GM21717 (cell line): ENCODE measurements at regions not wholly inside any gene's neighbourhood (a gene's known extent, or its start where the extent isn't known, plus 50 kb on each side); places are given as distances from the start of the nearest gene placed in this dataset.

Experiments
- ATAC-seq: cut with Tn5 transposase; IDR thresholded peaks from one replicate; pipeline ENCODE4 v1.9.1; 2021; ENCODE audit warnings: mild to moderate bottlenecking, moderate library complexity; ENCODE audit not compliant: unreplicated experiment

DNA sequence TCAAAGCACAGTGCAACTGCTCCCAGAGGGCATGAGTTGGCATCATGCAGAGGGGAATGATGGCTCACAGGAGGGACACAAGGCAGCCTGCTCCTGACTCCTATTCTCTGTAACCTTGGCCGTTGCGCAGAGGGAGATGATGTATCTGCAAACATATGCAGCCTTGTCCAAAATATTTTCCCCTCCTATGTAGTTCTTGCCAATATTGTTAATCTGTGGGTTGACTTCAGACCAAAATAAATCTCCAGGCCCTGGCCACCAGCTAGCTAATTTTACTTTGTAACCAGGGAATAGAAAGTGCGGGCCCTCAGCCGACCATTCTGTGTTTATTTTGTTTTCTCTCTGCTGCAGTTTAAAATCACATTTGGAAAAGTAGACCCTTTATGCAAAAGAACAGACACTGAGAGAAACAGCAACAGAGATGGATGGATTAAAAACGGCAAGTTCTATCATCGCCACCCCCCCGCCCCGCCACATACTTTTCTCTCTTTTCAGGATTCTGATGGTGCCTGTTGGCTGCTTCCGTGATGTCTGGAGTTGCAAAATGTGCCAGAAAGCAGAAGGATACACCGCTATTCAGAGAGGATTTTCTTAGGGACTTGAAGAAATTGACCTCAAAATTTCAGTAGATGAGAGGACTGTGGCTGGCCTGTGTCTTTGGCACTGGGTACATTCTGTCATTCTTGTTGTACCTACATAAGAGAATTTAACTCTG is 185.3 kb upstream of the BCOR start:
- ATAC-seq: no peak

DNA sequence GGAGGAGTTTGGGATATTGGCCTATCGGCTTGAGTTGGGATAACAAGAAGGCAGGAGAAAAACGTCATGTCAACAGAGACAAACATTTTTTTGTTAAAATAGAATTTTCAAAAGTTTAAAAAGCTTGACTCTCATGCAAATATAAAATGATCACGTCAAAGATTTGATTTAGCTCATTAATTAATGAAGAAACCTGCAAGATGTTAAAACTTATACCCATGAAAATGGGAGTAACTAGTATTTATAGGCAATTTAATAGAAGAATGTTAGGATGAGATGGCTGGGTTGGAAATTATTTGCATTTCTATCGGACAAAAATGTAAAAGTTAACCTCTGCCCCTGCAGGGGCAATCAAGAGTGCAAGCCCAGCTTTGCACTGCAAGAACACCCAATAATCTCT is 184.6 kb upstream of the BCOR start:
- no peak for ATAC-seq

DNA sequence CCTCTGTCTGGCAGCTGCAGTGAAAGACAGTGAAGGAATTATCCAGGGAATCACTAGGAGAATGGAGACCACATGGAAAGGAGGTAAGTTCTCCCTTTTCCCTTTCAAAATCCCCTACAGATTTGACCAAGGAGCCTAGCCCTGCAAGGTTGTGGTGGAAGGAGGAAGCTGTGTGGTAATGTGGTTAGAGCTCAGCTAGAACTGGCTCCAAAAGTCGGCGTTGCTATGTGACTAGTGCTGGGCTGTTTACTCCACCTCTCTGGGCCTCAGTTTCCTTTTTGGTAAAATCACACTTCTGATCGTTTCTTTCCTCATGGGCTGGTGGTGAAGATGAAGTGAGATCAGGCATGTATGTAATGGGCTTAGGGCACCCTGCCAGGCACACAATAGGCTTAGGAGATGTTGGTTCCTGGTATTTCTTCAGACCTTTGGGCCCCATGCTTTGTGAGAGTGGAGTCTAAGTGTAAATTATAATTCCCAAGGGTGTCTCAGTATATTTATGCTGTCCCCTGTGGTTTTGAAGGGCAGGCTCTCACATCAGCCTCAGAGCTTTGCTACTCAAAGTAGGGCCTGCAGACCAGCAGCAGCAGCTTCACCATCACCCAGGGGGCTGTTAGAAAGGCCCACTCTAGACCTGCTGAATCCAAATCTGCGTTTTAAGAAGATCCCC is 183.7 kb upstream of the BCOR start:
- no peak for ATAC-seq

DNA sequence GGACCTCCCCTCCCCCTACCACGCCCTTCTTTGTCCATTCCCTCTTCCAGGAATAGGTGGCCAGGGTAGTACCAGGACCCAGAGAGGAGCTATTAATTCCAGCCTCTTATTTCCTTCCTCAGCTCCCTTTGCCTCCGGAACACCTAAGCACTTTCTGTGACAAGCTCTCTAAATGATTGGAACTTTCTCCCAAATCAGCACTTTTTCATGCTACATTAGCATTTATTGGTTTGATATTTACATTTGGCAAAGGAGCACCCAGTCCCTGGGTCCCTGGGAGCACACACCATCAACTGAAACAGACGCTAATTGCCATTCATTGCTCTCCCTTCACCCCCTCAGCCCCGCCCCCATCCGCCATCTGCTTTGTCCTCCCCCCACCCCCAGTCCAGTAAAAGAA is 182.0 kb upstream of the BCOR start:
- ATAC-seq: no peak

DNA sequence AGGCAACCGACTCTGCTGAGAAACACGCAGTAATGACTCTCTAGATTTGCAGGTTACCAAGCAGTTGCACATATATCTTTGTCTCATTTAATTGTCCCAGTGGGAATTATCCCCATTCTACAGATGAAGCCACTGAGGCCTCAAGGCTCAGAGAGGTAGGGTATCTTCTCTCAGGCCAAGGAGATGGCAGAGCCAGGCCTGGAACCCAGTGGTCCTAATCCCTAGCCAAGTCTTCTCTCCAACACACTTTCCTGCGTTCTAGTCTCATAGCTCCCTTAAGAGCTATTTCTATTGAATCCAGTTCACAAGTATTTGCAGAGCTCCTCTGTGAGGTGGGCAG is 181.3 kb upstream of the BCOR start:
- ATAC-seq: no peak

DNA sequence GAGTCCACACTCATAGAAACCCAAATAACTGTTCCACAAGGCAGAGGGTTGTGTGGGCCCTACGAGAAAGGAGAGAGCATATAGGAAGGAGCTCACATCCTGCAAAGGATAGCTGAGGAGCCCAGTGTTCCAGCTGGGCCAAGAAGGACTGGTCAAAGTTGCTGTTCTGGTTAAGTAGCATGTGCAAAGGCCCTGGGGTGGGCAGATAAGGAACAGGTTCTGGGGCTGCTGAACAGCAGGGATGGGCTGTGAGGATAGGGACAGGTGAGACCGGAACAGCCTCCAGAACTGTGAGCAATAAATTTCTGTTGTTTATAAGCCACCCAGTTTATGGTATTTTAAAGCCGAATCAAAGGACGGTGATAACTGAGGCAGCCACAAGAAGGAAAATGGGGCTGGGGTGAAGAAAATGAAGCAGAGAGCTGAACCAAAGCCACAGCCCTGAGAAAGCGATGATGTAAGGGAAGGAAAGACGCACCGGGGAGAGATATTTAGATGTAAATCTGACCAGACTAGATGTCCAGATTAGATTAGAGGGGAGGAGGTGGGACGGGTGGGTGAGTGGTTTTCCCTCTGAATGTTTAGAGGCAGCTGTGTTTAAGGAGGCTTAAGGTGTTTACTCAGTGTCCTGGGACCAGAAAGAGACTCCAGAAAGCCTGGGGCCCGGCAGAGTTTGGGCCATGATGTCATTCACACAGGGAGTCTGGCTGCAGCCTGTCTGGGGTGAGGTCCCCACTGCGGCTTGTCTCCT is 180.8 kb upstream of the BCOR start:
- ATAC-seq: no peak

DNA sequence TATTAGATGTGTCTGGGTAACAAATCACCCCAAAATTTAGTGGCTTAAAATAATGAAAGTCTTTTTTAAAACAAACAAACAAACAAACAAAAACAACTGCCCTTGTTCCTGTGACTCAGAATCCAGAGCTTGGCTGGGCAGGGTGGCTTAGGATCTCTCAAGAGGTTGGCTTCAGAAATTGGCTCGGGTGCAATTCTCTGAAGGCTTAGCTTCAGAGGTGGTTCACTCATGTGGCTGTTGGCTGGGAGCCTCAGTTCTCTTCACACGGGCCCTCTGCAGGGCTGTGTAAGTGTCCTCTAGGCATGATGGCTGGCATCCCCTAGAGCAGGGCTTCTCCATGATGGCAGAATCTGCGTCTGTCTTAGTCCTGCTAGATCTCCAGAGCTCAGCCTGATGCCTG is 179.9 kb upstream of the BCOR start:
- no peak for ATAC-seq

DNA sequence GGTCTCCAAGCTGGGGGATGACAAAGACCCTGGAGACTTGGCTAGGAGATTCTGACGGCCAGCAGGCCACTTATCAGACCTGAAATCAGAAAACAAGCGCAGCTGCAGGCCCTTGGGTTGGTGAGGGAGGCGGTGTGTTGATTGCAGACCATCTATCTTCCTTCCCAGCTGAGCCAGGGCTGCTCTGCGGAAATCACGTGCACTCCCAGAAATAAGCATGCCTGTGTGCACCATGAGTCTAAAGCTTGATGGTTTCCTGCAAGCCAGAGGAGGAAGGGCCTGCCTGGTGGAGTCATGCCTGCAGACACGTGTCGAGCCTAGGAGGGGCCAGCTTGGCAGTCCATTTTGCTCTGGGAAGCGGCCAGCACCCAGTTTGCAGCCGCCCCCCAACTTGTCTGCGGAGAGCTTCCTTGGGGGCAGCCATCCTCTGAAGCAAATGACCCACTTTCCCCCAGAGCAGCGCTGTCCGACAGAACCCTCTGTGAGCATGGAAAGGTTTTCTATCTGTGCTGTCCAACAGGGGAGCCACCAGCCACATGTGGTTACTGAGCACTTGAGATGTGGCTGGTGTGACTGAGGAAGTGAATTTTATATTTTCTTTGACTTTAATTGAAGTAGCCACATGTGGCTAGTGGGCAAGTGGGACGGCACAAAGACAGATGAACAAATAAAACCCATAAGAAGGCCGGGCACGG is 175.7 kb upstream of the BCOR start:
- ATAC-seq: no peak

DNA sequence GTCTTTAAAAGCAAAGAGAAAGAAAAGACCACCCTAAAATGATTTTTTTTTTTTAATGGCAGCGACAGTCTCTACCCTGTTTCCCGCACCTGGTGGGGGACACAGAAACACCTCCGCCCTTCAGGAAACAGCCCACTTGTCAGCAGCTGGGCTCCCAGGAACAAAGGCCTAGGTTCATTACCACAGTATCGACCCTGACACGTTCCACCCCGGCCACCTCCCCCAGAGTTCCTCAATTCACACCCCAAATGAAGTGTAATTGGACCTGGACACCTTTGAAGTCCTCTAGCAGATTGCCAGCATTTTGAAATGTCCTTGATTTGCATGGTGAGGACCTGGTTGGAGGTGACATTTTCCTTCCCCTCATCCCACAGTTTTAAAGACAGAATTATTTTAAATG is 175.0 kb upstream of the BCOR start:
- ATAC-seq: no peak

DNA sequence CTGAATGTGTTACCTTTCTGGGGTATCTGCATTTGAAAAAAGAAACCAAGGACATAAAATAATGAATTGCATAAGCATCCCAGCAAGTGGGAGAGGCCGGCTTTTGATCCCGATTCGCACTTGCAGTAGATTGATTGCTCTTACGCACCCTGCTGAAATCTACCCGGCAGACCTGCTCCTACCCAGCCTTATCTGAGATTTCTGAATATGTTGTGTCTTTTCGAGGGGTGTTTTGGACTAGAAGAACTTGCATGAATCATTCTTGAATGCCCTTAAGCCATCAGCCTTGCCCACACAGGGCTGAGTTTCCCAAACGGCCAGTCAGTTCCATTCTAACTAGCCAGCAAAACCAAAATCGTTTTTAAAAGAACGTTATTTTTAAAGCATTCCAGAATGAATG is 174.4 kb upstream of the BCOR start:
- no peak for ATAC-seq

DNA sequence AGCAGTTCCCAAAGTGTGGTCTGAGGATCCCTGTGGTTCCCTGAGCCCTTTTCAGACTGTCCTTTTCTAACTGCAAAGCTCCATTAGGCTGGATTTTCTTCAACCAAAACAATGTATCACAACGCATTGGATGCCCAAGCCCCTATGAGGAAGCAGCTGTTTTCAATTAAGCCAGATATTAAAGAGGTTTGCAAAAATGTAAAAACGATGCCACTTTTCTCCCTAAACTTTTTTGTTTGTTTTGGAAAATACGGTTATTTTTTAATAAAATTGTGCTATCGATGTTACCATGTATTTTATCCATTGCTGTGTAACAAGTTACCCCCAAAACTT is 170.4 kb upstream of the BCOR start:
- ATAC-seq: no peak

DNA sequence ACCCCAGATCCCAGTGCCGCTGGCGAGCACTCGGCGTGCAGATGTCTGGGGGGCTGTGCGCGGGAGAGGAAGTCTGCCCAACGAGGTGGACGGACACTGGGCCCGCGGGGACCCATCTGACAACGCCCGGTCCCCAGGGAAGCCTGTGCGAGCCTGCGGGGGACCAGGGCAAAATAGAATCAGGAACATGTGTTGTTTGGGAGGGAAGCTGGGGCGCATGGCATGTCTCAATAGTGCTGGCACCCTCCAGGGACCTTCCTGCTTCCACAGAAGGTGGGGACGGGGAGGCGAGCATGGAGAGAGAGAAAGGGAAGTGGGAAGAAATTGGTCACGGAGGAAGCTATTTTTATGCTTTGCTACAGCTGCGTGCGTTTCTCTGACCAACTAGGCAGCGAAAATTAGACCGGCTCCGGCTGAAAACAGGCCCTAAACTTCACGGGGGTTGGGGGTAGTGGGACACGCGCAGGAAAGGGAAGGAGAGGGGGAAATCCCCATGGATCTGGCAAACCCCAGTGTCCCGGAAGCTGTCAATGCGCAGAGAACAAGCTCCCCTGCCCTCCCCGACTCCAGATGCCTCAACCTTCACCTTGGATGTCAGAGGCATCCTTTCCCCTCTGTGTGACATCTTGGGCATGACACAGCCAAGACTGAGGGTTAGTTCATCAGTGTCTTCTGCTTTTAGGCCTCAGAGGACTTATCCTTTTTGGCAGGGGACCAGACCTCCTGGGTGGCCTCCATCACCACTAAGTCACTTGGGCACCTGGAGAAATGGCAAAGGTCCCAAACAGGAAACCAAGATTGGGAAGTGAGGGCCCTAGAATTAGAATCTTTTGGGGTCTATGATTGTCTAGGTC is 169.8 kb upstream of the BCOR start:
- ATAC-seq: no peak

DNA sequence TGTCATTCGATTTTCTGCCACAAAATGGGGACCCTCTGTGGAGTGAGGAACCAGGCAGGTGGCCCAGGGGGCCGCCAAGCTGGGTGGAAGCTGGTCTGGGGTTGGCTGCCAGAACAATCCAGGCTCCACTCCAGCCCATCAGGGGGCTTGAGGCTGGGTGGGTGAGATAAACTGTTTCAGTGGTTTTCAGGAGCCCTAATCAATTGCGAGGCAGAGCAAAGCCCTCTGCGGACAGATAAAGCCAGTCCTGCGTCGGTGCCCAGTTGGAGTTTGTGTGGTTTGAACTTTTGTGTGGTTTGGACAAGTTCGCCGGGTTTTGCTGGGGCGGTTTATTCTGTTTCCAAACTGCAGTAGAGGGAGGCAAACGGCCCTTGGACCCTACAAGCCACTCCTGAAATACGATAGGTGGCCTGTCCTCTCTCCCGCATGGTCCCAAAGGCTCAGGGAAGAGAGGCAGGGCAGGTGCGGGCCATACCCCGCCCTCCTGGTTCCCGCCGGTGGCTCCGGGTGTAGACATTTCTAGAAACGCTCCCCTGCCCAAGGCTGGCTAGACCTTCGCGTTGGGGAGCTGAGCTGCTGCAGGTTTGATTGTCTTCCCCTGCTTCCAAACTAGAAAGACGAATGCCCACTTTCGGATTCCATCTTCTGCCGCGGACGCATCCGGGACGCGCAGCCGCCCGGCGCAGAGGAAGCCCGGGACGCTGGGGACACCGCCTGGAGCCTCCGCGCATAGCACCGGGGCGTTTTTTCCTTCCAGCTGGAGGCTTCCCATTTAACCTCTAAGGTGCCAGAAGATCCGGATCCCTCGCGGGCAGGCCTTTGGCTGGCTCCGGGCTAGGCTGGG is 169.0 kb upstream of the BCOR start:
- no peak for ATAC-seq

DNA sequence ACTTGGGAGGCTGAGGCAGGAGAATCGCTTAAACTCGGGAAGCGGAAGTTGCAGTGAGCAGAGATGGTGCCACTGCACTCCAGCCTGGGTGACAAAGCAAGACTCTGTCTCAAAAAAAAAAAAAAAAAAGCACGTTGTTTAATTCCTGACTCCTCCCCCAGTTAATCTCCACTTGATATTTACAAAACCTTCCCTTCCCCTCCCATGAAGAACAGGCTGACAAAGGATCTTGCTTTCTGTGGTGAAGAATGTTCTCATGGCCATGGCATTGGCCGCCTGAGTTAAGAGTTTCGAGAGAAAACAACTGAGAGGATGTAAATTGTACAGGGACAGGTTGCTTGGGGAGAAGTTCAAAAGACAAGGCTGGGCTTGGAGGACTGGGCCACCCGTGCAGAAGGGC is 168.2 kb upstream of the BCOR start:
- no peak for ATAC-seq

DNA sequence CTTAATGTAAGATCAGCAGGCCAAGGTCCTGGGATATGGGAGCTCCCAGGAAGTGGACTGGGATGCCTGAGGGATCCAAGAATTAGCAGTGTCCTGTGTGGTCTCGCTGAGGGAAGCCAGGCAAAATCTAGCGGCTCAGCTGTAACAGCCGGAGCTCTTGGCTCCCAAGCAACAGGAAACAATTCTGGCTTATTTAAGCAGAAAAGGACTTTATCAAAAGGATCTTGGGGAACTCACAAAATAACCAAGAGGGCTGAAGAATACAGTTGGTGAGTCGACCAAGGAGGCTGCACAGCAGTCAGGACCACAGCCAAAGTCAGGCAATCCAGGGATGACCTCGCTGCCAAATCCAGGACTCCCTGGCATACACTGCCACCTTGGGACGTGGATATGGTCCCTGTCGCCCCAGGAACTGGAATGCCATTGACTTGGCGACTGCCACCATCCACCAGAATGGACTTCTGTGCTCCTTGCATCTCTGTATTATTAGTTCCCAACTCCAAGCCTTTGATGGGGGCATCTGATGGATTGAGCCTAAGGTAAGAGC is 165.3 kb upstream of the BCOR start:
- ATAC-seq: no peak

DNA sequence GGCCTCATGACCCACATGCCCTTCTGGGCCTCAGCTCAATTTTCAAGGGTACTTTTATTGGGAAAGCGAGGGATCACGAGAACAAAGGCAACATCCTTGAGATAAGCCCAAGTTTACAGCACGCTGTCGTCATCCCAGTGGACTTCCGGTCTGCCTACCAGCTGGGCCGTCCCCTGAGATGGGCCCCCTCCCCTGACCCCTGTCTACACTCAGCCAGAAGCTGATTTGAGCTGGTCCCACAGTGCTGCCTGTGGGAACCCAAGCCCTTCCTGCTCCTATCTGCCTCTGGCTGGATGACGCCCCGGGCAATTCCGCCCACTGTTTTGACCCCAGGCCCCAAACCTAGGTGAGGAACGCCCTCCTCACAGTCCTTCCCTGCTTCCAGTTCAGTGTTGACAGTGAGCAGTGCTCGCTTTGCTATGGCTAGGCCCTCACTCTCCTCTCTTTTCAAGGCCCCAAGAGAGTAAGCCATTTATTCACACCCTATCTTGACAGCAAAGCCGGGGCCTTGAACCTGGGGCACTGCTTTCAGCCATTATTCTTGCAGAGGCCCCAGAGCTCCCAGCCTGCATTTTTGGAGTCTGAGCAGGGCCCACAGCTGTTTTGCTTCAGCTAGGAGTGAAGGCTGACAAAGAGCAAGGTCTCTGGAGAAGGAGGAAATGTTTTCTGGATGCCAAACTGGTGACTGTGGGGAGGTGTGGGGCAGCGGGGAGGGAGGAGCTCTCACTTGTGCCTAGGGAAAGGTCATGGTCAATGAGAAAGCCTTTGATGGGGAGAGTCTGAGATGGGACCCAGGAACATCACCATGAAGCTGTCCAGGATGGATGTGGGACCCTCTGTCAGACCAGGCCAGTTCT is 164.6 kb upstream of the BCOR start:
- no peak for ATAC-seq

DNA sequence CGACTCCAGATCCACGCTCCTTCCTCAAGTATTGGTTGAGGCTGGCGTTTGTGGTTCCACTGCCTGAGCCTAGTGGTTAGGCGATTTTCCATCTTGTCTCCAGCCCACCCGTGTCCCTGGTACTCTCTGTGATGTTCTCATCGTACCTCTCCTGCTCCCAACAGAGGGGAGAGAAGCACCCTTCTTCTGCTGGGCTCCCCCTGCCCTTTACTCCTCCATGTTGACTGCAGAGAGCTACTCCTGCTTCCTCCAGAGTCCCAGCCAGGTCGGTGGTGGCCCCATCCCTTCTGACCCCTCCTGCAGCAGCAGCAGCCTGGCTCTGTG is 164.0 kb upstream of the BCOR start:
- ATAC-seq: no peak

DNA sequence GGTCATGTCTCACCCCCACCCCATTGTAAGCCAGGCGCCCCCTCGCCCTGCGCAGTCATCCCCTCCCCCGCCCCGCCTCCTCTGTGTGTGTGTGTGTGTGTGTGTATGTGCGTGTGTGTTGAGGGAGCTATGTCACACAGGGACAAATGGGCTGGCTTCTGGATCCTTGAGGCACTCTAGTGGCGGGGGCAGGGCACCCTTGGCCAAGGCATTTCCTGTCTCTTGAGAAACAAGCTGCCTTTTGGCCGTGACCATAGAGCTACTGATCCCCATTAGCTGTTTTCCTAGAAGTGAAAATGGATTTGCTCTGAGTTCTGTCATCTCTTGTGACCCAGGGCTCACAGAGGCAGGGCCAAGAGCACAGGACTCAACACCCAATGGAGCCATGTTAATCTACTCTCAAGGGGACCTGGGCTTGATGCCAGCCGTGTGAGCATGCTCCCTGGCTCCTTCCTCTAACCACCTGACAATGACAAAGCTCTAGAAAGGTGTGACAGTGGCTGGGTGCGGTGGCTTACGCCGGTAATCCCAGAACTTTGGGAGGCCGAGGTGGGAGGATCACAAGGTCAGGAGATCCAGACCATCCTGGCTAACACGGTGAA is 162.5 kb upstream of the BCOR start:
- ATAC-seq: no peak

DNA sequence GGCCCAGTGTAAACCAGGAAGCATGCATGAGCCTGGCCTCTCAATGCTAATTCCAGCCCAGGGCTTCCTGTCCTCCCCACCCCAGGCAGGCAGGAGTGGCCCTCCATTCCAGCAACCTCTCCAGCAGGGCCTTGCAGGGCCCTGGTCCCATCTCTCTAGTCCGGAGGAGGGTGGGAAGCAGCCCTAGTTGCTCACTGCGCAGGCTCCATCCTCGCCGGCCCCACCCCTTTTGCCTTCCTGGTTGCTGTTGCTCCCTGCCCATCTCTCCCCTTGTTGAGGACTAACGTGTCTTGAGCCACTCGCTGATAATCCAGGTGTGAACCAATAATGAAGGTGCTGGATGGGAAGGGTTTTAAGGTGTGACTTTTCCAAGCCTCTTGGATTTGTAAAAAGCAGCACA is 161.2 kb upstream of the BCOR start:
- ATAC-seq: no peak
